Thymus (tissue), 11 donors: ENCODE measurements at regions not wholly inside any gene's neighbourhood (a gene's known extent, or its start where the extent isn't known, plus 50 kb on each side); places are given as distances from the start of the nearest gene placed in this dataset.

Source experiments
- DNase-seq, 9 donors: peaks; one replicate each; pipeline ENCODE4 v3.0.0-alpha.2; 2013; ENCODE audit warnings: low spot score in 9 of 9, low read depth in 6 of 9, missing footprints in 1 of 9
- H3K27ac ChIP-seq, 2 donors: one replicate each; pipeline ENCODE4 v1.5.1; 2013; ENCODE audit warnings: control low read depth in 1 of 2, low read depth in 1 of 2, low read length in 1 of 2, mild to moderate bottlenecking in 1 of 2, moderate library complexity in 1 of 2
- H3K27me3 ChIP-seq, 2 donors: one replicate each; pipeline ENCODE4 v1.5.1; 2013; ENCODE audit warnings: low read length in 1 of 2; ENCODE audit not compliant: control insufficient read depth in 2 of 2, insufficient read depth in 1 of 2
- H3K36me3 ChIP-seq, 2 donors: one replicate each; pipeline ENCODE4 v1.5.1; 2013; ENCODE audit warnings: low read length in 1 of 2, mild to moderate bottlenecking in 1 of 2, moderate library complexity in 1 of 2; ENCODE audit not compliant: control insufficient read depth in 2 of 2, insufficient read depth in 2 of 2
- H3K4me1 ChIP-seq, 2 donors: one replicate each; pipeline ENCODE4 v1.5.1; 2013; ENCODE audit warnings: low read length in 2 of 2; ENCODE audit not compliant: control insufficient read depth in 2 of 2, insufficient read depth in 2 of 2
- H3K4me3 ChIP-seq, 2 donors: one replicate each; pipeline ENCODE4 v1.5.1; 2013; ENCODE audit warnings: low read length in 2 of 2, control low read depth in 1 of 2, mild to moderate bottlenecking in 1 of 2
- H3K9me3 ChIP-seq, 2 donors: one replicate each; pipeline ENCODE4 v1.5.1; 2013; ENCODE audit warnings: low read length in 1 of 2, mild to moderate bottlenecking in 1 of 2; ENCODE audit not compliant: control insufficient read depth in 2 of 2, insufficient read depth in 1 of 2
- WGBS: extraction: QIAGEN DNeasy Blood & Tissue Kit; methylation state at CpG from one replicate; pipeline ENCODE4 v1.1.7; 2013; 5-methylcytosine and 5-hydroxymethylcytosine counted together
- donor health status: healthy.

DNA sequence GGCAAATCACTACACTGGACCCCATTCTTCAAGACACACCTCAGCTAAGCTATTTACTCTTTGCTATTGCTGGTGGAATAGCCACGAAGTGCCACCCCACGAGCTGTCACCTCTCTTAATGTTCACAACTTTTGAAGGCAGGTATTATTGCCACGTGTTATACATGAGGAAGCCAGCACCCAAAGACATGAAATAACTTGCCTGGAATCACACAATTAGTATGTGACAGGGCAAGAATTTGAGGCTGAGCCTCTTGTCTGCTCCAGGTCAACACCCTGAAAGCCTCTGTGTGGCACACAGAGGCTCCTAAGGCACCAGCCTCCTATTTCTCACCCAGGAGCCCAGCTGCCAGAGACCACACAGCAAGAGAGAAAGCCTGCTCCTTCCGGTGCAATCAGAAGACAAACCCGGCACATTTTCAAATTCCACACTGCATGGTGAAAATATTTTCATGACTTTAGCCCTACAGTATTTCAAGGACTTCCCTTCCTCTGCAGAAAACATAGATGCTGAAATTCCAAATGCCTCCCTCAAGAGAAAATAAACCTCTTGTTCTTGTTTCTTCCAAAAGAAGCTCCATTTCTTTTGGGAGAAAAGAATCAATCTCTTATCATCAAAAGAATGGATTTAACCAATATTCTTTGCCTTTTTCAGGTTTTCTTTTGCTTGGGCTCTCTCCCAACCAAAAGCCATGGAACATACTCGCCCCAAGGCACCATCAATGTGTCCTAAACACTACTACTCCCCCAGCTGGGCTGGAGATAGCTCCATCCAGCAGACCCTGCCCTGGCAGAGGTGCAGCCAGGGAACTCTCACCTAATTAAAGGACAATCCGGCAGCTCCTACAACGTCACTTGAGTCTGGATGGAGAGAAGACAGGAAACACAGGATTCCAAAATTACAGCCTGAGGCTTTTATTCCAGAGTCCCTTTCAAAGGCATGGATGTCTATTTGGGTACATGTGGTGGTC, 84.7 kb upstream of the THBS1 start:
- no peaks in the 10 kb centered on the region for H3K9me3 ChIP-seq

DNA sequence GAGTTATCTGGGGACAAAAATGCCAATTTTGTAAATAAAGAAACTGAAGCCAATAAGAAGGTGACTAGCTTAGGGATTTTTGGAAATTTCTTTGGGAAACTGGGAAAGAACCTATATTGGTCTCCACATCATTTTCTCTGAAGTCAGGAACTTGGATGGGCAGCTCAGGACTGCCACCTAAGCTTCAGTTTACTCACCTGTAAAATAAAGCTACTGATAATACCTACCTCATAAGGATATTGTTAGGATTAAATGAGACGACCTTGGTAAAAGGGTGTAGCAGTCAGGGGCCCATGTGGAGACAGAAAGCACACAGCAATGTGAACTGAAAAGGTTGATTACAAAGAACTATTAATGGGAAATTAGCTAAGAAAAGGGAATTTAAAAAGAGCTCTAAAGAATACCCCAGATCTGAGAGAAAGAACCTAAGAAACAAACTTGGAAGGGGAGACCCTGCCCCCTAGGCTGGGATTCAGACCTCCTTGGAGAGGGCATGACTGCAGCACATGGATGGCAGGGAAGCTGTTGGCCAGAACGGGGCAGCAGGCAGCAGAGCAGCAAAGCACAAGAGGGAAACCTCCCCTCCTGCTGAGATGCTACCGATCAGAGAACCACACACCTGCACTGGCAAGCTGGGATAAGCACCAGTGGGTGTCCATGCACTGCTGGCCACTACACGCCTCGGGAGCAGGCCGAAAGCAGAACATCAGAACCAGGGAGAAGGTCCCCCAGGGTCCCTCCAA, 83.7 kb upstream of the THBS1 start:
- 79% methylated on average over 6 of the region's 6 CpGs for WGBS
- Histone ChIP-seq H3K4me3 (no peak overlapping the region), H3K9me3 (no peaks in the 10 kb centered on the region), H3K4me1 (peaks cover 13 to 18% of the 10 kb centered on the region in 2 donors), H3K36me3 (no peaks in the 10 kb centered on the region), H3K27me3 (no peaks in the 10 kb centered on the region), H3K27ac (peak overlapping the region in 1 of 2 donors; percentile 4)
- DNase-seq = no peak

More for the DNA sequence above, 84.7 kb upstream of the THBS1 start:
- Histone ChIP-seq H3K27me3 (no peaks in the 10 kb centered on the region), H3K4me1 (peaks cover 13 to 18% of the 10 kb centered on the region in 2 donors), H3K27ac (no peak overlapping the region), H3K36me3 (no peaks in the 10 kb centered on the region), H3K4me3 (no peak overlapping the region)
- peak in 1 of 9 donors; percentile 15 for DNase-seq
- 68% methylated on average over 8 of the region's 8 CpGs for WGBS

DNA sequence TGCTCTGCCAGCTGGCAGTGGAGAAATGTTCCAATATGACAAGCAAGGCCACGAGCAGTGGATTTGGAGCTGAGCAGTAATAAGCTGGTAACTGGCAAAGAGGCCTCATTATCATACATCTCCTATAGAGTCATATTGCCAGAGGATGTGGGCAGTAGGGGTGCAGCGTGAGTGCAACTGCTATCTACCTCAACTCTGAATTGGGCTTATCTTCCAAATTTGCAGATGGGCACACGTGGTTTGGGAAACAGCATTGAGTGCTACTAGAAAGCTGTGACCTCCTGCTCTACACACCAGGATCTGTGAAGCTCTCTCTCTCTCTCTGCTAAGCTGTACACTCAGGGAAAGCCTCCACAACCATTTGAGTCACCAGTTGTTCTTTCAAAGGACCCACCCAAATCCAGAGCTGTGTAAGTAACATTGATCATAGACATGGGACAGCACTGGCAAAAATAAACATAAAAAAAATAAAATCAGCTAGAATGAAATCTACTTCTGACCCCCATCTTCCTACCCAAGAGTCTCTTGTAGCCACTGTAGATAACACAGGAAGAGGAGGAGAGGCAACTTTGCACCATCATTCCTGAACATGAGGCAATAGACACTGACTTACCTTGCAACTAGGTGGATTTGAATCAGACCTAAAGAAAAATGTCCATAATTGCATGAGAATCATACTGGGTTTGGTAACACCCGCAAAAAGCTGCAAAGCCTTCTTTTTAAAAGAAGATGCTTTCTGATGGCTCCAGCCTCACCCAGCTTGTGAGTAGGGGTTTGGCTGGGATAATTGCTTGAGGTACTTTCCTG, 82.9 kb upstream of the THBS1 start:
- 8% methylated on average over 4 of the region's 4 CpGs for WGBS
- H3K36me3 ChIP-seq = no peaks in the 10 kb centered on the region
- no peak overlapping the region for H3K27ac ChIP-seq
- H3K9me3 ChIP-seq = no peaks in the 10 kb centered on the region
- peaks cover 13 to 20% of the 10 kb centered on the region in 2 donors for H3K4me1 ChIP-seq
- no peak overlapping the region for H3K4me3 ChIP-seq
- peak in 6 of 9 donors; percentile 10 to 79 (median 38) for DNase-seq
- H3K27me3 ChIP-seq = no peaks in the 10 kb centered on the region

DNA sequence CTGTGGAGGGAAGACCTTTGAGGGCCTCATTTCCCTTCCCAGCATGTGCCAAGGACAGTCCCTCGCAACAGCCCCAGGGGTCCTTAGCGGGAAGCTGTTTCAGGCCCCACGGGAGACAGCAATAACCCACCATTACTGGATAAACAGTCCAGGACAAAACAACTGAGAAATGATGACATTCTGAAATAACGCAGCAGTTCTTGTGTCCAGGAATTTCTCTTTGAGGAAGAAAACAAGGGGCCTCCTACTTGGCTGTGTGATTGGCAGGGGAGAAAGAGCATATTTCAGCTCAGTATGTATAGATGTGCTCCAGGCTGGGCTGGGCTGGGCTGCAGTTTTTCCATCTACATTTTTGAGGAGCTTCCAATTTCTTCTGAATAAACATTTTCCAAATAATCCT, 82.2 kb upstream of the THBS1 start:
- Histone ChIP-seq H3K4me1 (peaks cover 13 to 26% of the 10 kb centered on the region in 2 donors), H3K4me3 (no peak overlapping the region), H3K36me3 (no peaks in the 10 kb centered on the region), H3K27me3 (no peaks in the 10 kb centered on the region), H3K27ac (no peak overlapping the region), H3K9me3 (no peaks in the 10 kb centered on the region)
- no peak for DNase-seq
- 98% methylated on average over 4 of the region's 4 CpGs for WGBS

DNA sequence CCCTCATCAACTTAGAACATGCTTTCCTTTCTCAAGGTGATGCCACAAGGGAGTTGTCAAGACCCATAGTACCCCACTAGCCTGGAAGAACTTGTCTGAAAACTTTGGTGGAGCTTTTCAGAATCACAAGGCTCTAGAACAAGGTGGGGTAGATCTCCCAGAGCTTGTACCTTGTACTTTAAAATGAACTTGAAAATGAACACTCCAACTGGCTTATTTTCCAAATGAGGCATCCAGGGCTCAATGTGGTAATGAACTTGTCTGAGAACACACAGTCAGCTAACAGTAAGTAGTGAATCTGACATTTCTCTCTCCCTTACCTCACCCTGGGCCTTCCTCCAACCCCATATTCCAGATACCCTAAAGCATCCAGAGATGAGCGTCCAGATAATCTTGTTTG, 81.8 kb upstream of the THBS1 start:
- Histone ChIP-seq H3K27me3 (no peaks in the 10 kb centered on the region), H3K4me1 (peaks cover 13 to 26% of the 10 kb centered on the region in 2 donors), H3K27ac (no peak overlapping the region), H3K36me3 (no peaks in the 10 kb centered on the region), H3K9me3 (no peaks in the 10 kb centered on the region), H3K4me3 (no peak overlapping the region)
- DNase-seq = no peak
- whole genome bisulfite sequencing = 100% methylated on average over 1 of the region's 1 CpG

DNA sequence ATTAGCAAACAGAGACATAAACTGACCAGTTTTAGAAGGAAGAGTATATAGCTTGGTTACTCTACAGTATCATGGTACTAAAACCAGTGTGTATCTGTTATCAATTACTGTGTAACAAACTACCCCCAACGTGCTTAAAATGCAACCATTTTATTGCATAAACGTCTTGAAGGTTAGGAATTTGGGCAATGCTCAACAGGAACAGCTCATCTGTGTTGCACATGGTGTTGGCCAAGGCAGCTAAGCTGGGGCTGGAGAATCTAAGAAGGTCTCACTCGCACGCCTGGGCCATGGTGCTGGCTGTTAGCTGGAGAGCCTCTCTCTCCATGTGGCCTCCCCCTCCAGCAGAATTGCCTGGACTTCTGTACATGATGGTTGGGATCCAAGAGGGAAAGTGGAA, 81.2 kb upstream of the THBS1 start:
- no peaks in the 10 kb centered on the region for H3K27me3 ChIP-seq
- H3K27ac ChIP-seq = no peak overlapping the region
- 96% methylated on average over 4 of the region's 4 CpGs for WGBS
- no peaks in the 10 kb centered on the region for H3K9me3 ChIP-seq
- no peaks in the 10 kb centered on the region for H3K36me3 ChIP-seq
- H3K4me3 ChIP-seq = no peak overlapping the region
- peaks cover 13 to 26% of the 10 kb centered on the region in 2 donors for H3K4me1 ChIP-seq
- DNase-seq = no peak

DNA sequence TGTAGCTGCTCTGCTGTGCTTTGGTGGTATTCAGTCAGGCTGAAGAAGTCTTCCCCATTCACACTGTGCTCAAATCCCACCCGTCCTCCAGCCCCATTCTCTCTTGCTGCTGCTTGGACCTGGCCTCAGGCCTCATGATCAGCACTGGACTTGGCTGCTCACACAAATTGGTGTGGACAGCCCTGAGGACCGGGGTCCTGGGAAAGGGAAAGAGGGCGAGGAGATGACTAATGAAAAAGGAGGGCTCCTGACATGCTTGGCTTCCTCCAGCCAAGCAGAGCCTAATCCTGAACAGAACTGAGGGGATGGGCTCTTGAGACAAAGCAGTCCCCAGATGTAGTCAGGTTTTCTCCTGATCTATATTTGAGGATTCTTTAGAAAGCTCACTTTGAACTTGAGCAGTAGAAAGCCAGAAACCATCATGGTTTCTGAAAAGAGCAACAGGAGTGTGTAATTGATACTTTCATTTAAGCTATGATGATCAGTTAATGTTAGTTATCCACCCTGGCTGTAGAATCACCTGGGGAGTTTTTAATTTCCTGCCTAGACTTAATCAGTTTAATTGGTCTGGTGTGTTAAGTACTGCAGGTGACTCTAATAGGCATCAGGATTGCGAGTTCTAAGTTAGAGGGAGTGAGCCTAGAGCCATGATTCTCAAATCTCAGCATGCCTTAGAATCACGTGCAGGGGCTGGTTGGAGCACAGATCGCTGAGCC, 79.4 kb upstream of the THBS1 start:
- WGBS = 94% methylated on average over 6 of the region's 6 CpGs
- H3K27ac ChIP-seq = peak overlapping the region in 1 of 2 donors; percentile 65
- no peak overlapping the region for H3K4me3 ChIP-seq
- DNase-seq = no peak
- no peaks in the 10 kb centered on the region for H3K9me3 ChIP-seq
- peaks cover 9 to 24% of the 10 kb centered on the region in 2 donors for H3K4me1 ChIP-seq
- no peaks in the 10 kb centered on the region for H3K36me3 ChIP-seq
- H3K27me3 ChIP-seq = no peaks in the 10 kb centered on the region

DNA sequence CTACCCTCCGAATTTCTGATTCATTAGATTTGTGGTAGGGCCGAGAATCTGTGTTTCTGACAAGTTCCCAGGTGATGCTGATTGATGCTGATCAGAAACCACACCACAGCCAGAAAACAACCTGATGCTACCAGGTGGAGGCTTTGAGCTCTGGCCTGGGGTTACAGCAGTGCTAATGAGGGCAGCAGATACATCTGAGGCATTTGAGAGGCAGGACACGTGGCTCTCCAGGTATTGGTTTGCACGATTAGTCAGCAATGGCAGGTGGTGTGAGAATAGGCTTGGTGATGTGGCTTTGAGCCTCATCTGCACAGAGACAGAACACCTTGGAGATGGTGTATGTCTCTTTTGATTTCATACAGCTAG, 78.8 kb upstream of the THBS1 start:
- Histone ChIP-seq H3K27ac (peak overlapping the region in 1 of 2 donors; percentile 34), H3K4me3 (no peak overlapping the region), H3K27me3 (no peaks in the 10 kb centered on the region), H3K9me3 (no peaks in the 10 kb centered on the region), H3K36me3 (no peaks in the 10 kb centered on the region), H3K4me1 (peaks cover 9 to 21% of the 10 kb centered on the region in 2 donors)
- 79% methylated on average over 4 of the region's 4 CpGs for WGBS
- DNase-seq = no peak
